ENCODE measurements at regions not wholly inside any gene's neighbourhood (a gene's known extent, or its start where the extent isn't known, plus 50 kb on each side); places are given as distances from the start of the nearest gene placed in this dataset.

DNA sequence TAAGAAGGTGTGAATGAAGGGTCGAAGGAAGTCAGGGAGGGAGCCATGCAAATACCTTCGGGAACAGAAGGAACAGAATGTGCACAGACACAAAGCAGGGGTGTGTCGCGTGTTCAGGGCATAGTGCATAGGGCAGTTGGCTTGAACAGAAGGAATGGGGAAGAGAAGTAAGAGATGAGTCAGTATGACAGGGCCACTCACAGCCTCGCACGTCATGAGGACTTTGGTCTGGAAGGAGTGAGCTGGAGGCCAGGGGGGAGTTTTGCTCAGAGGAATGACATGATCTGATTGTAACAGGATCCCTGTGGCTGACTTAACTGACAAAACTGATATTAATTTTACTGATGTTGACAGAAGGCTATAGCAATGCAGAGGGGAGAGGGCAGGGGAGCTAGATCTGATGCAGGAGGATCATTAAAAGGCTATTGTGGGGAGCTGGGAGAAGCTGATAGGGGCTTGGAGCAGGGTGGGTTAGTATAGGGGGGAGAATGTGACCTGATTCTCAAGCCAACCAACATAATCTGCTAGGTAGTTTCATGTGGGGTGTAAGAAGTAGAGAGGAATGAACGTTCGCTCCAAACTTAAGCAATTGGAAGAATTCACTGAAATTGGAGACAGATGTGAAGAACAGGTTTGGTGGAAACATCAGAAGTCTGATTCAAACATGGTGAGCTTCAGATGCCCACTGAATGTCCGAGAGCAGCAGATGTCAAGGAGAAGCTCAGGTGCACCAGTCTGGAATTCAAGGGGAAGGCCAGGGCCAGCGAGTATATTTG, 60.4 kb upstream of the COPS8 start (continued):
- no peak for TF ChIP-seq ATF7-NPFF (CRISPR knock-in tag; IDR thresholded peaks at IDR 0.05; ENCODE audit: low read depth)
- TF ChIP-seq FOXO1 (CRISPR knock-in tag; IDR thresholded peaks at IDR 0.05), result no peak; the same call in 1 of the 2 replicates
- peak; percentile 60; the same call in 1 of the 2 replicates for TF ChIP-seq ZNF24 (IDR thresholded peaks at IDR 0.05)
- TF ChIP-seq ZNF720 (CRISPR knock-in tag; IDR thresholded peaks at IDR 0.05), result no peak
- no peak for TF ChIP-seq ZNF446 (CRISPR knock-in tag; IDR thresholded peaks at IDR 0.05)
- no peak for TF ChIP-seq TCF12 (IDR thresholded peaks at IDR 0.05)
- no peak for TF ChIP-seq TCF12 (CRISPR knock-in tag; IDR thresholded peaks at IDR 0.05)
- no peak for TF ChIP-seq GLMP (CRISPR knock-in tag; IDR thresholded peaks at IDR 0.05; ENCODE audit: borderline replicate concordance)
- TF ChIP-seq ZSCAN30 (CRISPR knock-in tag; IDR thresholded peaks at IDR 0.05), result no peak
- TF ChIP-seq, protein P1, sequence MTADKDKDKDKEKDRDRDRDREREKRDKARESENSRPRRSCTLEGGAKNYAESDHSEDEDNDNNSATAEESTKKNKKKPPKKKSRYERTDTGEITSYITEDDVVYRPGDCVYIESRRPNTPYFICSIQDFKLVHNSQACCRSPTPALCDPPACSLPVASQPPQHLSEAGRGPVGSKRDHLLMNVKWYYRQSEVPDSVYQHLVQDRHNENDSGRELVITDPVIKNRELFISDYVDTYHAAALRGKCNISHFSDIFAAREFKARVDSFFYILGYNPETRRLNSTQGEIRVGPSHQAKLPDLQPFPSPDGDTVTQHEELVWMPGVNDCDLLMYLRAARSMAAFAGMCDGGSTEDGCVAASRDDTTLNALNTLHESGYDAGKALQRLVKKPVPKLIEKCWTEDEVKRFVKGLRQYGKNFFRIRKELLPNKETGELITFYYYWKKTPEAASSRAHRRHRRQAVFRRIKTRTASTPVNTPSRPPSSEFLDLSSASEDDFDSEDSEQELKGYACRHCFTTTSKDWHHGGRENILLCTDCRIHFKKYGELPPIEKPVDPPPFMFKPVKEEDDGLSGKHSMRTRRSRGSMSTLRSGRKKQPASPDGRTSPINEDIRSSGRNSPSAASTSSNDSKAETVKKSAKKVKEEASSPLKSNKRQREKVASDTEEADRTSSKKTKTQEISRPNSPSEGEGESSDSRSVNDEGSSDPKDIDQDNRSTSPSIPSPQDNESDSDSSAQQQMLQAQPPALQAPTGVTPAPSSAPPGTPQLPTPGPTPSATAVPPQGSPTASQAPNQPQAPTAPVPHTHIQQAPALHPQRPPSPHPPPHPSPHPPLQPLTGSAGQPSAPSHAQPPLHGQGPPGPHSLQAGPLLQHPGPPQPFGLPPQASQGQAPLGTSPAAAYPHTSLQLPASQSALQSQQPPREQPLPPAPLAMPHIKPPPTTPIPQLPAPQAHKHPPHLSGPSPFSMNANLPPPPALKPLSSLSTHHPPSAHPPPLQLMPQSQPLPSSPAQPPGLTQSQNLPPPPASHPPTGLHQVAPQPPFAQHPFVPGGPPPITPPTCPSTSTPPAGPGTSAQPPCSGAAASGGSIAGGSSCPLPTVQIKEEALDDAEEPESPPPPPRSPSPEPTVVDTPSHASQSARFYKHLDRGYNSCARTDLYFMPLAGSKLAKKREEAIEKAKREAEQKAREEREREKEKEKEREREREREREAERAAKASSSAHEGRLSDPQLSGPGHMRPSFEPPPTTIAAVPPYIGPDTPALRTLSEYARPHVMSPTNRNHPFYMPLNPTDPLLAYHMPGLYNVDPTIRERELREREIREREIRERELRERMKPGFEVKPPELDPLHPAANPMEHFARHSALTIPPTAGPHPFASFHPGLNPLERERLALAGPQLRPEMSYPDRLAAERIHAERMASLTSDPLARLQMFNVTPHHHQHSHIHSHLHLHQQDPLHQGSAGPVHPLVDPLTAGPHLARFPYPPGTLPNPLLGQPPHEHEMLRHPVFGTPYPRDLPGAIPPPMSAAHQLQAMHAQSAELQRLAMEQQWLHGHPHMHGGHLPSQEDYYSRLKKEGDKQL (CRISPR knock-in tag; IDR thresholded peaks at IDR 0.05; ENCODE audit: low read depth), result no peak
- no peak for TF ChIP-seq SATB2 (CRISPR knock-in tag; IDR thresholded peaks at IDR 0.05)
- peak; percentile 62; the same call in 1 of the 2 replicates for TF ChIP-seq ARID3A (IDR thresholded peaks at IDR 0.05; ENCODE audit: low read depth, low read length)
- TF ChIP-seq ZNF468 (CRISPR knock-in tag; IDR thresholded peaks at IDR 0.05), result no peak
- TF ChIP-seq MTF2 (CRISPR knock-in tag; IDR thresholded peaks at IDR 0.05; ENCODE audit: borderline replicate concordance), result no peak
- TF ChIP-seq MAFF (IDR thresholded peaks at IDR 0.05; ENCODE audit: low read depth, low read length), result no peak
- TF ChIP-seq MYC (CRISPR knock-in tag; IDR thresholded peaks at IDR 0.05; ENCODE audit: borderline replicate concordance), result no peak
- TF ChIP-seq NFE2 (CRISPR knock-in tag; IDR thresholded peaks at IDR 0.05), result no peak
- TF ChIP-seq NR2F1 (CRISPR knock-in tag; IDR thresholded peaks at IDR 0.05), result 0 out of 4 replicates have a peak, but pooled peaks of 1 of the 2 experiments have one; percentile 10
- TF ChIP-seq ATM (IDR thresholded peaks at IDR 0.05; ENCODE audit: borderline replicate concordance), result no peak
- TF ChIP-seq, protein P2, sequence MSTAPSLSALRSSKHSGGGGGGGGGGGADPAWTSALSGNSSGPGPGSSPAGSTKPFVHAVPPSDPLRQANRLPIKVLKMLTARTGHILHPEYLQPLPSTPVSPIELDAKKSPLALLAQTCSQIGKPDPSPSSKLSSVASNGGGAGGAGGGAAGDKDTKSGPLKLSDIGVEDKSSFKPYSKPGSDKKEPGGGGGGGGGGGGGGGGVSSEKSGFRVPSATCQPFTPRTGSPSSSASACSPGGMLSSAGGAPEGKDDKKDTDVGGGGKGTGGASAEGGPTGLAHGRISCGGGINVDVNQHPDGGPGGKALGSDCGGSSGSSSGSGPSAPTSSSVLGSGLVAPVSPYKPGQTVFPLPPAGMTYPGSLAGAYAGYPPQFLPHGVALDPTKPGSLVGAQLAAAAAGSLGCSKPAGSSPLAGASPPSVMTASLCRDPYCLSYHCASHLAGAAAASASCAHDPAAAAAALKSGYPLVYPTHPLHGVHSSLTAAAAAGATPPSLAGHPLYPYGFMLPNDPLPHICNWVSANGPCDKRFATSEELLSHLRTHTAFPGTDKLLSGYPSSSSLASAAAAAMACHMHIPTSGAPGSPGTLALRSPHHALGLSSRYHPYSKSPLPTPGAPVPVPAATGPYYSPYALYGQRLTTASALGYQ (CRISPR knock-in tag; IDR thresholded peaks at IDR 0.05), result no peak

All from HepG2 (cell line).